ENCODE measurements at regions not wholly inside any gene's neighbourhood (a gene's known extent, or its start where the extent isn't known, plus 50 kb on each side); places are given as distances from the start of the nearest gene placed in this dataset.

GRCh38 chr1:80922906-80923305 lies 877.8 kb upstream of the ADGRL2 start:
- H3K27ac ChIP-seq: no peak overlapping the region

DNA sequence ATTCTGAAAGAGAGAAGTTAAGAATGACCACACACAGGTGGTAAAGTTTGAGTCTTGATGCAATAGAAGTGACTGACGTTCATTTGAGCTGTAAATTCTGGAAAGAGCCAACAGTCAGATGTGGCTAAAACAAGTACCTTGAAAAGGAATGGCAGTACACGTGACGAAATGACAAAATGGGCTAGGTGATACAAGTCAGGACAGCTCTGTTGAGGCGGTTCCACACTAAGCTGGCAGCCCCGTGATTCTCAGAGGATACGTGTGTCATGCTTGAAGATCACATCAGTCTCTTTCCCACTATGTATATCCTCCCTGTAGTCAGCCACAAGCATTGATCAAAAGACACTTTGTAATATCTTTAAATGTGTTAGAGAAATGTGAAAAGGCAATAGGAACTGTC lies 881.3 kb upstream of the ADGRL2 start:
- Histone ChIP-seq H3K9me3 (no peaks in the 10 kb centered on the region), H3K4me3 (no peak overlapping the region), H3K27ac (no peak overlapping the region), H3K36me3 (no peaks in the 10 kb centered on the region), H3K4me1 (no peaks in the 10 kb centered on the region), H3K27me3 (no peaks in the 10 kb centered on the region)
- DNase-seq: no peak
- TF ChIP-seq, protein P1, sequence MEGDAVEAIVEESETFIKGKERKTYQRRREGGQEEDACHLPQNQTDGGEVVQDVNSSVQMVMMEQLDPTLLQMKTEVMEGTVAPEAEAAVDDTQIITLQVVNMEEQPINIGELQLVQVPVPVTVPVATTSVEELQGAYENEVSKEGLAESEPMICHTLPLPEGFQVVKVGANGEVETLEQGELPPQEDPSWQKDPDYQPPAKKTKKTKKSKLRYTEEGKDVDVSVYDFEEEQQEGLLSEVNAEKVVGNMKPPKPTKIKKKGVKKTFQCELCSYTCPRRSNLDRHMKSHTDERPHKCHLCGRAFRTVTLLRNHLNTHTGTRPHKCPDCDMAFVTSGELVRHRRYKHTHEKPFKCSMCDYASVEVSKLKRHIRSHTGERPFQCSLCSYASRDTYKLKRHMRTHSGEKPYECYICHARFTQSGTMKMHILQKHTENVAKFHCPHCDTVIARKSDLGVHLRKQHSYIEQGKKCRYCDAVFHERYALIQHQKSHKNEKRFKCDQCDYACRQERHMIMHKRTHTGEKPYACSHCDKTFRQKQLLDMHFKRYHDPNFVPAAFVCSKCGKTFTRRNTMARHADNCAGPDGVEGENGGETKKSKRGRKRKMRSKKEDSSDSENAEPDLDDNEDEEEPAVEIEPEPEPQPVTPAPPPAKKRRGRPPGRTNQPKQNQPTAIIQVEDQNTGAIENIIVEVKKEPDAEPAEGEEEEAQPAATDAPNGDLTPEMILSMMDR (IDR thresholded peaks at IDR 0.05): no peak
- no peak for TF ChIP-seq POLR2A (IDR thresholded peaks at IDR 0.05)

More at GRCh38 chr1:80922906-80923305, 877.8 kb upstream of the ADGRL2 start:
- H3K4me1 ChIP-seq: no peaks in the 10 kb centered on the region
- no peaks in the 10 kb centered on the region for H3K27me3 ChIP-seq
- no peaks in the 10 kb centered on the region for H3K9me3 ChIP-seq
- no peaks in the 10 kb centered on the region for H3K36me3 ChIP-seq
- TF ChIP-seq POLR2A (IDR thresholded peaks at IDR 0.05): no peak
- TF ChIP-seq, protein P1 (IDR thresholded peaks at IDR 0.05): no peak
- H3K4me3 ChIP-seq: no peak overlapping the region
- no peak for DNase-seq

- Histone ChIP-seq H3K4me3 (no peak overlapping the region), H3K27me3 (no peaks in the 10 kb centered on the region), H3K4me1 (no peaks in the 10 kb centered on the region), H3K9me3 (no peaks in the 10 kb centered on the region), H3K36me3 (no peaks in the 10 kb centered on the region), H3K27ac (no peak overlapping the region)
- TF ChIP-seq, protein P1 (IDR thresholded peaks at IDR 0.05): no peak
- TF ChIP-seq POLR2A (IDR thresholded peaks at IDR 0.05): no peak
- DNase-seq: no peak
Observed at GRCh38 chr1:80918380-80918779, 882.4 kb upstream of the ADGRL2 start.

GRCh38 chr1:80917826-80918225 lies 882.9 kb upstream of the ADGRL2 start:
- no peak for DNase-seq
- TF ChIP-seq, protein P1 (IDR thresholded peaks at IDR 0.05): no peak
- no peak for TF ChIP-seq POLR2A (IDR thresholded peaks at IDR 0.05)
- Histone ChIP-seq H3K4me1 (no peaks in the 10 kb centered on the region), H3K36me3 (no peaks in the 10 kb centered on the region), H3K27me3 (no peaks in the 10 kb centered on the region), H3K9me3 (no peaks in the 10 kb centered on the region), H3K4me3 (no peak overlapping the region), H3K27ac (no peak overlapping the region)

DNA sequence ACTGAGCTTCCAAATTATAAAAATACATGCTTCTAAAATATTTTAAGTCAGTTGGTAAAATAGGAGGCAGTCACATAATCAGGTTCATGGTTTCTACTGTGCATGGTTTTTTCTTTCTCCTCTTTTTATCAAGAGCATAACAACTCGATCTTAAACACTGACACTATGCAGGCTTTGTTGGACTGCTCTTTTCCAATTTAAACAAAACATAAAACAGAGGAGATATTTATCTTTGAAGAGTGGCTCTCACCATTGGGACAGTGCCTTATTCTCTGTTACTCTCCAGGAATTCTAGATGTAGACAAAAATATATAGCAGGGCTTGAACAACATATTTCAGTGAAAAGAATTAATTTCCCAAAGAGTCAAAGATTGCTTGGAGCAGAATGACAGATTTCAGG lies 883.5 kb upstream of the ADGRL2 start:
- Histone ChIP-seq H3K36me3 (no peaks in the 10 kb centered on the region), H3K9me3 (no peaks in the 10 kb centered on the region), H3K27me3 (no peaks in the 10 kb centered on the region), H3K4me1 (no peaks in the 10 kb centered on the region), H3K4me3 (no peak overlapping the region), H3K27ac (no peak overlapping the region)
- DNase-seq: no peak
- TF ChIP-seq, protein P1 (IDR thresholded peaks at IDR 0.05): no peak
- TF ChIP-seq POLR2A (IDR thresholded peaks at IDR 0.05): no peak

DNA sequence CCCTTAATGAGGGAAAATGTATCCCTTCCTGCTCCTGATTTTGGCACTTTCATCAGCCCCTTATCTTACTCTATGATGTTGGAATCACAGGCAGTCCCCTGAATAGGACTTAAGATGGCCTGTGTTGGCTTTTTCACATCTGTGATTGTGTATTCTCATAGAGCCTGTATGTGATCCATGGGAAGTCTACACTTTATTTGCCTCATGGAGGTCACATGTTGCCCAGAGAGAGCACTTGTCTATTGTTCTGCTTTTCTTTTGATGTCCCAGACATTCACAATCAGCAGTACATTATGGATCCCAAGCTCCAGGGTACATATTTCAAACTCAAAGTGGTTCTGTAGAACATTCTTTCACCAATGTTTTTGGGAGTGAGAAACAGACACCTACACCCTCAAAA lies 885.2 kb upstream of the ADGRL2 start:
- Histone ChIP-seq H3K36me3 (no peaks in the 10 kb centered on the region), H3K4me3 (no peak overlapping the region), H3K9me3 (no peaks in the 10 kb centered on the region), H3K4me1 (no peaks in the 10 kb centered on the region), H3K27me3 (no peaks in the 10 kb centered on the region), H3K27ac (no peak overlapping the region)
- no peak for DNase-seq
- no peak for TF ChIP-seq POLR2A (IDR thresholded peaks at IDR 0.05)
- TF ChIP-seq, protein P1 (IDR thresholded peaks at IDR 0.05): no peak
